ENCODE measurements at regions not wholly inside any gene's neighbourhood (a gene's known extent, or its start where the extent isn't known, plus 50 kb on each side); places are given as distances from the start of the nearest gene placed in this dataset.

DNA sequence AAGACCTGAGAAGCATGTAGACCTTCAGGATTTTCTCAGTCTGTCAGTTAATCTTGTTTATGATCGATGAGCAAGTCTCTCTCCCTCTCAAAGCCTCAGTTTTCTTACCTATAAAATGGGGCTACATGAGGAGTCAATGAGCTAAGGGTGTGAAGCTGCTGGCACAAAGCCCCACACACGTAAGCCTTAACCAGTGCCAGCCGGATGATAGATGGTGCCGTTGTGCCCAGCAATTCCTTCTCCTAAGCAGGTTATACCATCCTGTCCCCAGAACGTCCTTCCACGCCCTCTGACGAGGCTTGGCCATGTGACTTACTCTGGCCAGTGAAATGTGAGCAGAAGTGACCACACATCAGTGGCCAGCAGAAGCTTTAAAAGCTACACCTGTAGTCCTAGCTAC is 179.0 kb downstream of the C9orf50 start:
- ATAC-seq (no peak), DNase-seq (no peak)

DNA sequence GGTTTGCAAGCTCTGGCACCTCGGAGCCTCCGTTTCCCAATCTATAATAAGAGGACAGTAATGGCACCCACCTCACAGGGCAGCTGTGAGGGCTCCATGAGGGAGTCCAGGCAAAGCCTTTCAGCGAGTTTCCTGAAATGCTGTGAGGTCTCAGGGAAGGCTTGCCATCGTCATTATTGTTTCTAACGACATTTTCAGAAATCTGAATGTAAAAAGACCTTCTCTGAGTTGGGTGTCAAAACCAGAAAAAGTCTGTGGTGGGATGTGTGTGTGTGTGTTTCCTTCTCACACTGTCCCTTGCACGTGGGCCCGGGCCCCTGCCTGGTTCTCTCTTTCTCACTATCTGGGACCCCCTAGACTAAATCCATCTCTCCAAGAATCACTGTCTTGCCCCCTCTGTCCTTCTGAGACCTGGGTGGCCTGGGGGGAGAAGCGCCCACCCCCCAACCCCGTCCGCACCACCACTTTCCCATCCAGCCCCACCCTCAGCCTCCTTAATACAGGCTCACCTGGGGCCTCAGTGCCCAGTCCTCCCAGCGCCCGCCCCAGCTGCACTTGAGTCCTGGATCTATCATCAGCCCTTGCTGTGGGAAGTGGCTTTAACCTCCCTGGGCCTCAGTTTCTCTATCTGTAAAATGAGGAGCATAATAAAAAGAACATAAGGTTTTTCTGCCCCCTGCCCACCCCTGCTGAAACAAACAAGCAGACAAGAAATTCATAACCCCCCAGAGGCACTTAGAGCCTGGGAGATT is 180.3 kb downstream of the C9orf50 start:
- H3K4me3 ChIP-seq, result no peak overlapping the region
- H3K27me3 ChIP-seq, result no peaks in the 10 kb centered on the region
- no peak overlapping the region for H3K27ac ChIP-seq
- TF ChIP-seq, protein P1, sequence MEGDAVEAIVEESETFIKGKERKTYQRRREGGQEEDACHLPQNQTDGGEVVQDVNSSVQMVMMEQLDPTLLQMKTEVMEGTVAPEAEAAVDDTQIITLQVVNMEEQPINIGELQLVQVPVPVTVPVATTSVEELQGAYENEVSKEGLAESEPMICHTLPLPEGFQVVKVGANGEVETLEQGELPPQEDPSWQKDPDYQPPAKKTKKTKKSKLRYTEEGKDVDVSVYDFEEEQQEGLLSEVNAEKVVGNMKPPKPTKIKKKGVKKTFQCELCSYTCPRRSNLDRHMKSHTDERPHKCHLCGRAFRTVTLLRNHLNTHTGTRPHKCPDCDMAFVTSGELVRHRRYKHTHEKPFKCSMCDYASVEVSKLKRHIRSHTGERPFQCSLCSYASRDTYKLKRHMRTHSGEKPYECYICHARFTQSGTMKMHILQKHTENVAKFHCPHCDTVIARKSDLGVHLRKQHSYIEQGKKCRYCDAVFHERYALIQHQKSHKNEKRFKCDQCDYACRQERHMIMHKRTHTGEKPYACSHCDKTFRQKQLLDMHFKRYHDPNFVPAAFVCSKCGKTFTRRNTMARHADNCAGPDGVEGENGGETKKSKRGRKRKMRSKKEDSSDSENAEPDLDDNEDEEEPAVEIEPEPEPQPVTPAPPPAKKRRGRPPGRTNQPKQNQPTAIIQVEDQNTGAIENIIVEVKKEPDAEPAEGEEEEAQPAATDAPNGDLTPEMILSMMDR (IDR thresholded peaks at IDR 0.05), result no peak
- TF ChIP-seq POLR2A (IDR thresholded peaks at IDR 0.05), result no peak
- 57% methylated on average over 12 of the region's 12 CpGs for WGBS (ENCODE audit: insufficient coverage, low coverage, low lambda C conversion rate, missing lambda C conversion rate)
- peaks cover 0 to 29% (median 7%) of the 10 kb centered on the region in 4 donors for H3K4me1 ChIP-seq
- no peaks in the 10 kb centered on the region for H3K9me3 ChIP-seq
- no peaks in the 10 kb centered on the region for H3K36me3 ChIP-seq
- no peak for DNase-seq
- intact Hi-C loops (cut with DNase I), result no loop called here
- ATAC-seq, result no peak

More for the DNA sequence above, 179.0 kb downstream of the C9orf50 start:
- intact Hi-C loops (cut with DNase I), result no loop called here
- Histone ChIP-seq H3K4me3 (no peak overlapping the region), H3K27me3 (no peaks in the 10 kb centered on the region), H3K9me3 (no peaks in the 10 kb centered on the region), H3K36me3 (no peaks in the 10 kb centered on the region), H3K4me1 (peaks cover 0 to 28% (median 7%) of the 10 kb centered on the region in 4 donors), H3K27ac (no peak overlapping the region)
- WGBS (ENCODE audit: insufficient coverage, low coverage, low lambda C conversion rate, missing lambda C conversion rate), result 57% methylated on average over 7 of the region's 7 CpGs
- TF ChIP-seq, protein P1 (IDR thresholded peaks at IDR 0.05), result no peak
- TF ChIP-seq POLR2A (IDR thresholded peaks at IDR 0.05), result no peak

DNA sequence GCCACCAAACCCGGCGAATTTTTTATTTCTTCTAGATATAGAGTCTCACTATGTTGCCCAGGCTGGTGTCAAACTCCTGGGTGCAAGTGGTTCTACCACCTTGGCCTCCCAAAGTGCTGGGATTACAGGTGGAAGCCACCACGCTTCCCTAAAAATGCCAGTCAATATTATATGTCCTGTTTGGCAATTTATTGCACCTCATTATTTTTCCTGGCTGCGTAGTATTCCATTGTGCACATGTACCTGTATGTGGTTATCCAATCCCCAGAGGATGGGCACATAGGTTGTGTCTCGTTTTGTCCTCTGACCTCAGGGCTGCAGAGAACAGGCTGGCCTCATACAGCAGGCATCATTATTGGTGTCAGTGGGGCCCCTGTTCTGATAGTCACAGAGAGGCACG is 181.7 kb downstream of the C9orf50 start:
- peaks cover 0 to 29% (median 7%) of the 10 kb centered on the region in 4 donors for H3K4me1 ChIP-seq
- 49% methylated on average over 6 of the region's 6 CpGs for WGBS (ENCODE audit: insufficient coverage, low coverage, low lambda C conversion rate, missing lambda C conversion rate)
- no peak for DNase-seq

DNA sequence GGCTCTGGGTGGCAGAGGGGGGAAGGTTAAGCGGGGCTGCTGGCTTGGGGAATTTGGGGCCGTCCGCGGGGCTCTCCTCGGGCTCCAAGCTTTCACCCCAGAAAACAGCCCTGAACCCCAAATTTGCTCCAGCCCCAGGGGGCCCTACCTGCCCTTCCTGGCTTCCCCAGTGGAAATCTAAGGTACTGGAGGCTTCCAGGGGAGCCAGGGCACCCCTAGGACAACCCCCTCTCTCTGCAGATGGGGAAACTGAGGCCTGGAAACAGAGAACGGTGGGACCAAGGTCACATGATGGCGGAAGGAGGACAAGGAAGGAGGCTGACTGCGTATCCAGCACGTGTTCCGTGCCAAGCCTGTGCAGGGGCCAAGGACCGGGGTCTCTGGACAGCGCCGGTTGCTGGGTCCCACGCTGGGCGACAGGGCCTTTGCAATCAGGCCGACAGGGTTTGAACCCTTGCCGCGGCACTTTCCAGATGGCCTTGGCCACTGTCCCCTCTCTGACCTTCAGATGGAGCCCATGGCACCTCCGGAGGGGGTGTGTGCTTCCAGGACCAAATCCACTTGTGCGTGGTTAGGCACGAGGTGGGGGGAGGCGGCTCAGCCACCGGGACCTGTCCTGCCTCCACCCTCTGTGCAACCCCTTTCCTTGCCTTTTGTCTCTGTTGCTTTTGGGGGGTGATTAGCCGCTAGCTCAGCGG is 183.1 kb downstream of the C9orf50 start:
- H3K27me3 ChIP-seq, result no peaks in the 10 kb centered on the region
- TF ChIP-seq, protein P1 (IDR thresholded peaks at IDR 0.05), result no peak
- no peak for TF ChIP-seq POLR2A (IDR thresholded peaks at IDR 0.05)
- peaks cover 0 to 22% (median 7%) of the 10 kb centered on the region in 4 donors for H3K4me1 ChIP-seq
- no peaks in the 10 kb centered on the region for H3K9me3 ChIP-seq
- H3K36me3 ChIP-seq, result no peaks in the 10 kb centered on the region
- ATAC-seq (peak; percentile 23 to 33 (median 26)), DNase-seq (no peak)
- H3K27ac ChIP-seq, result peak overlapping the region in 1 of 3 donors; percentile 9
- H3K4me3 ChIP-seq, result peak overlapping the region; percentile 18 to 45 (median 42)
- intact Hi-C loops (cut with DNase I), result no loop called here
- 13% methylated on average over 12 of the region's 25 CpGs for WGBS (ENCODE audit: insufficient coverage, low coverage, low lambda C conversion rate, missing lambda C conversion rate)

More for the DNA sequence above, 181.7 kb downstream of the C9orf50 start:
- Histone ChIP-seq H3K27ac (no peak overlapping the region), H3K27me3 (no peaks in the 10 kb centered on the region), H3K4me3 (no peak overlapping the region), H3K9me3 (no peaks in the 10 kb centered on the region), H3K36me3 (no peaks in the 10 kb centered on the region)
- intact Hi-C loops (cut with DNase I), result no loop called here
- no peak for ATAC-seq
- TF ChIP-seq, protein P1 (IDR thresholded peaks at IDR 0.05), result no peak
- no peak for TF ChIP-seq POLR2A (IDR thresholded peaks at IDR 0.05)
